HUES6 (cell line): ENCODE measurements at regions not wholly inside any gene's neighbourhood (a gene's known extent, or its start where the extent isn't known, plus 50 kb on each side); places are given as distances from the start of the nearest gene placed in this dataset.
"Not testable (repeated sequence)": the region's sequence is repeated elsewhere in the genome, so short reads cannot be mapped to it uniquely, and the experiment has no call there.

Source experiments
- H3K27ac ChIP-seq: 2 replicates; pipeline ENCODE4 v1.7.0; 2013; ENCODE audit warnings: low read depth, mild to moderate bottlenecking, low read length, inconsistent platforms
- H3K27me3 ChIP-seq: 2 replicates; pipeline ENCODE4 v1.6.1; 2013; ENCODE audit warnings: low read length; ENCODE audit not compliant: control insufficient read depth, insufficient read depth
- H3K36me3 ChIP-seq: 2 replicates; pipeline ENCODE4 v1.6.1; 2013; ENCODE audit warnings: low read length; ENCODE audit not compliant: control insufficient read depth, insufficient read depth
- H3K4me1 ChIP-seq: 2 replicates; pipeline ENCODE4 v1.6.1; 2013; ENCODE audit warnings: low read length; ENCODE audit not compliant: control insufficient read depth, insufficient read depth
- H3K4me3 ChIP-seq: 2 replicates; pipeline ENCODE4 v1.5.1; 2013; ENCODE audit warnings: low read depth, low read length
- H3K9ac ChIP-seq: one replicate; pipeline ENCODE4 v1.6.1; 2013; ENCODE audit warnings: mild to moderate bottlenecking, low read length
- H3K9me3 ChIP-seq: 2 replicates; pipeline ENCODE4 v1.6.1; 2013; ENCODE audit warnings: low read depth, low read length; ENCODE audit not compliant: control insufficient read depth, insufficient read depth

DNA sequence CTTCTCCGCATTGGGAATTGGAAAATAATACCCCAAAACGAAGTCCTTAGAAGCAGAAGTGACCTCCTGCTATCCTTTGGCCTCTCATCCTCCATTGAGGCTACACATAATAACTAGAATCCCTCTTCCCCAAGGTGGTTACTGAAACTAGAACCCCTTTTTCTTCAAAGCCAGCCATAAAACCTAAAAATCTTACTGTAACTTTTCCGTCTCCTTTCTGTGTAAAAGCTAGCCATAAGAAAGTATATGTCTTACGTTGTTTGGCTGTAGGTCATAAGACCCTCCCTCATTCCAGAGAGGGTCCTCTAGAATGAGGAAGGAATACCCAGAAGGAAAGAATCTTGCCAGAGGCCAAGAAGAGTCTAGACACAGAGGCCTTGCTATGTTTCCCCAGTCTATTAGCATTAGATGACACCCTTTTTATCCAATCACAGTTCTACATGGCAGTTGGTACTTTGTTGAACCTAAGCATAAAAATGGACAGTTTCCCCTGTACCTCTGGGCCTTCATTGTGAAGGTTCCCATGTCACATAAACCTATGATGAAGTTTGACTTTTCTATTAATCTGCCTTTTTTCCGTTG is 133.9 kb upstream of the BTN3A2 start:
- Histone ChIP-seq H3K4me3 (no peak overlapping the region), H3K27ac (no peak overlapping the region)

DNA sequence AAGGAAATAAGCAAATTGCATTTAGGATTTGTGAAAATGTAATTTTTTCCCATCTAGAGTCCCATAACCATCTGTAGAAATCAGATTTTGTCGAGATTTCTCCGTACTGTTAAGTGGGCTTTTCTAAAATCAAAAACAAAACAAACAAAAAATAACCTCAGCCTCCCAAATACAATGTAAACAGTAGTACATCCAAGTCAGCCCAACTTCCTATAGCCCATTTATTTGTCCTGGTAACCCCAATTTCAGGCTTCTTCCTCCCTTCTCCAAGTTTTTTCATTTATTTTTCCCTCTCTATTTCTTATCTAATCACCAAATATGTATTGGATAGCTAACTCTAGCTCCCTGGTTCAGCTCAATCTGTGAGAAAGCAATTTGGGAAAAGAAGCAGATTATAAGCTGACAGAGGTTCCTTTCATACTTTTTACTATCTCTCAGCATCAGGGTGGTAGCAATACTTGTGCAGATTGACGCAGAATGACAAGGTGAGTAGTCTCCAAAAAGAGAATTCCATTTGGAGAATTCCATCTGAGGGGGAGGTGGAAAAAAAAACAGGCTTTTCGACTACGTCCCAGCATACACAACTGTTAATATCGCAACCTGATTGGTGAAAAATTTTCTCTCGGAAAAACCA is 132.6 kb upstream of the BTN3A2 start:
- H3K36me3 ChIP-seq: no peaks in the 10 kb centered on the region
- peak overlapping the region; percentile 79 for H3K9ac ChIP-seq
- H3K27ac ChIP-seq: peak overlapping the region; percentile 96
- no peaks in the 10 kb centered on the region for H3K27me3 ChIP-seq
- peaks cover 18% of the 10 kb centered on the region for H3K4me1 ChIP-seq
- peak overlapping the region; percentile 71 for H3K4me3 ChIP-seq
- no peaks in the 10 kb centered on the region for H3K9me3 ChIP-seq

More for the DNA sequence above, 133.9 kb upstream of the BTN3A2 start:
- Histone ChIP-seq H3K9ac (no peak overlapping the region), H3K27me3 (no peaks in the 10 kb centered on the region), H3K4me1 (peaks cover 26% of the 10 kb centered on the region), H3K9me3 (no peaks in the 10 kb centered on the region), H3K36me3 (no peaks in the 10 kb centered on the region)

DNA sequence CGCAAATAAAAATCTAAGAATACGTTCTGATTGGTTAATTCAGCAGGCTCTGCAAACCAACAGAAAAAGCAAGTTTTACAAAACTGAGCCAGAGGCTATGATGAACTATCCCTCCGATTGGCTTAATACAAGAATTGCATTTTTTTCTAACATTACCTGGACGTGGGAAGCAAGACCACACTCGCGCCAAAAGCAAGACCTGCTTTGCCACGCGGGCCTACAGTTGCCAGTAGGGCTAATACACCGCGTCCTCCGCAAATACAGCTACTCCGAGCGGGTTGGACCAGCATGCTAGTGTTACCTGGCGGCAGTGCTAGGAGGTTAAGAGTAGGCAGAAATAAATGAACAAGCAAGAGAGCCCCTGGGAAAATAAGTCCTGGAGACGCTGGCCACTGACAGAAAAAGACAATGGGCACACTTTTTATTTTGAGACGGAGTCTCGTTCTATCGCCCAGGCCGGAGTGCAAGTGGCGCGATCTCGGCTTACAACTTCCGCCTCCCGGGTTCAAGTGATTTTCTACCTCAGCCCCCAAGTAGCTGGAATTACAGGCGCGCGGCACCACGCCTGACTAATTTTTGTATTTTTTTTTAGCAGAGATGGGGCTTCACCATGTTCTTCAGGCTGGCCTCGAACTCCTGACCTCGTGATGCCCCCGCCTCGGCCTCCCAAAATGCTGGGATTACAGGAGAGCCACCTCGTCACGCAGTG is 131.9 kb upstream of the BTN3A2 start:
- H3K9ac ChIP-seq: peak overlapping the region; percentile 79

DNA sequence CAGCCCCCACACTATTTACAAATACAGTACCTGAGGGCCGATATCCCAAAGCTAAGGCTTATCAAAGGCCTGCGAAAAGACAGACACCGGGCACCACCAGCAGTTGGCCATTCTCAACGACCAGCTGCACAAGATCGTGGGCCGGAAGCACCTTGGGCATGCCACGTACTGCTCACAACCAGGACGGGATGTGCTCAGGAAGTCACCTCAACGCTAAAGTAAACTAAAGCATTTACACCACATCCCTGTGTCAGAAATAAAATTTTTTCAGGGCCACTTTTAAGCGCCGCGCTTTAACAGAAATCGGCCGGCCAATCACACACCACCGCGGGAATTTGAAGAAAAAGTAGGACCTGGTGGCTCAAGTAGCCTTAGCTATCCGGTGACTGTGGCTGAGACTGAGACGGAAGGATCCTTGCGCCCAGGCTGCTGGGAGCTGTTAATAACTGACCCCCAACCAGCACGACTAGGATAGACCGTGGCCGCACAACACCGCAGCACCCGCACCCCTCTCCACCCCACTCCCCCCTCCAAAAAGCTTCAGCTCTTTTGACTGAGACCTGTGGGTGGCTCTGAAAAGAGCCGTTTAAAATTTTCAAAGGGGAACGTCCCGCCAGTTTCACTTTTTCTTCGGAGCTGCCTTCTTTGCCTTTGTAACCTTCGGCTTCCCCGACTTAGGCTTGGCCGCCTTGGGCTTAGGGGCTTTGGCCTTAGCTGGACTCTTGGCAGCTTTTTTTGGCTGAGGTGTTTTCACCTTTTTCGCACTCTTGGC is 131.2 kb upstream of the BTN3A2 start:
- H3K9me3 ChIP-seq: no peaks in the 10 kb centered on the region
- no peaks in the 10 kb centered on the region for H3K27me3 ChIP-seq
- H3K4me3 ChIP-seq: peak overlapping the region; percentile 71
- peaks cover 18% of the 10 kb centered on the region for H3K4me1 ChIP-seq
- peak overlapping the region; percentile 96 for H3K27ac ChIP-seq
- H3K9ac ChIP-seq: peak overlapping the region; percentile 79
- no peaks in the 10 kb centered on the region for H3K36me3 ChIP-seq

More for the DNA sequence above, 131.9 kb upstream of the BTN3A2 start:
- H3K9me3 ChIP-seq: no peaks in the 10 kb centered on the region
- H3K27me3 ChIP-seq: no peaks in the 10 kb centered on the region
- H3K4me3 ChIP-seq: peak overlapping the region; percentile 71
- H3K4me1 ChIP-seq: peaks cover 18% of the 10 kb centered on the region
- H3K27ac ChIP-seq: peak overlapping the region; percentile 96
- no peaks in the 10 kb centered on the region for H3K36me3 ChIP-seq

DNA sequence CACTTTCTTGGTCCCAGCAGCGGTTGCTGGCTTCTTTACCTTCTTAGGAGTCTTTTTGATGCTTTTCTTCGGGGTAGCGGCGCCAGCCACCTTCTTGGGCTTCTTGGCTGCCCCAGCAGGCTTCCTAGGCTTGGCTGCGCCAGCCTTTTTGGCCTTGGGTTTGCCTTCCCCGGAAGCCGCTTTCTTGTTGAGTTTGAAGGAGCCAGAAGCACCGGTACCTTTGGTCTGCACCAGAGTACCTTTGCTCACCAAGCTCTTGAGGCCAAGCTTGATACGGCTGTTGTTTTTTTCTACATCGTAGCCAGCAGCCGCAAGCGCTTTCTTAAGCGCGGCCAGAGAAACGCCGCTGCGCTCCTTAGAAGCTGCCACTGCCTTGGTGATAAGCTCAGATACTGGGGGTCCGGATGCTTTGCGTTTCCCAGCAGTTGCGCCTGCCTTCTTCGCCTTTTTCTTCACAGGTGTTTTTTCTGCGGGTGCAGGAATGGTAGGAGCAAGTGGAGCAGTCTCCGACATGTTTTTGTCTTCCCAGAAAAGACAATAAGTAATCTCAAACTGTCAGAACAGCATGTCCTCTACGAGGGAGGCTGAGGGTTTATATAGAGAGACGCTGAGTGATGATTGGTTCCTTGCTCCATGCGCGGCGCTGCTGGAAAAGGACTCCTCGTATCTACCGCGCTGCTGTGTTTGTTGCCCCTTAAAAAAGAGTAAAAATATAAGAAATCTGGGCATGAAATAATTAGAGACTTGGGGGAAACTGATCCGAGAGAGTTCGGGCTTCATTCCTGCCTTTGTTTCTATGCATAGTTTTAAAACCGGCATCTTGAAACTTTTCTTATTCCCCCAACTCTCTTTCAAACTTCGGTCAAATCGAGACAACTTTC is 130.3 kb upstream of the BTN3A2 start:
- peak overlapping the region; percentile 79 for H3K9ac ChIP-seq
- peak overlapping the region; percentile 96 for H3K27ac ChIP-seq
- peaks cover 18% of the 10 kb centered on the region for H3K4me1 ChIP-seq
- no peaks in the 10 kb centered on the region for H3K36me3 ChIP-seq
- H3K4me3 ChIP-seq: peak overlapping the region; percentile 71
- H3K9me3 ChIP-seq: no peaks in the 10 kb centered on the region
- no peaks in the 10 kb centered on the region for H3K27me3 ChIP-seq

DNA sequence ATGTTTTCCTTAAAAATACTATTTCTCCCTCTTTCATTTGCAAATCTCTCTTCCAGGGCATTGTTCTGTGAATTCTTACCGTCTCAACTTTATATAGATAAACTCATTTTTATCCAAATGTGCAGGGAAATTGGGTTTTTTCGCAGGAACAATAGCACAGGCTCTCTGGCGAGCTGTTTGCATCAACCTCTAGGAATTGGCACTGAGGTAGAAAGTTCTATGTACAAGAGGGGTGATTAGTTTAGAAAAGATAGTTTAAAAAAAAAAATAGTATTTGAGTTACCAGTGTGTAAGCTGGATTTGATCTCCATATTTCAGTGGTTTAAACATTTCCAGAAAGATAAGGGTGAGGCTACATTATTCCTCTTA is 129.7 kb upstream of the BTN3A2 start:
- Histone ChIP-seq H3K27ac (peak overlapping the region; percentile 96), H3K9ac (peak overlapping the region; percentile 79), H3K36me3 (no peaks in the 10 kb centered on the region), H3K4me1 (peaks cover 18% of the 10 kb centered on the region), H3K9me3 (no peaks in the 10 kb centered on the region), H3K4me3 (peak overlapping the region; percentile 71), H3K27me3 (no peaks in the 10 kb centered on the region)

DNA sequence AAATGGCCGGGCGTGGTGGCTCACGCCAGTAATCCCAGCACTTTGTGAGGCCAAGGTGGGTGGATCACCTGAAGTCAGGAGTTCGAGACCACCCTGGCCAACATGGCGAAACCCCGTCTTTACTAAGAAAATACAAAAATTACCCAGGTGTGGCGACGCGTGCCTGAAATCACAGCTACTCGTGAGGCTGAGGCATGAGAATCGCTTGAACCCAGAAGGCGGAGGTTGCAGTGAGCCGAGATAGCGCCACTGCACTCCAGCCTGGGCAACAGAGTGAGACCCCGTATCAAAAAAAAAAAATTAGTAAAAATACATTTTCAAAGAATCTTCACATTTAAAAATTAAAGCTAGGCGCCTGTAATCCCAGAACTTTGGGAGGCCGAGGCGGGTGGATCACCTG is 125.6 kb upstream of the BTN3A2 start:
- H3K9me3 ChIP-seq, H3K36me3 ChIP-seq, H3K27me3 ChIP-seq, H3K4me3 ChIP-seq: not testable (repeated sequence)
- Histone ChIP-seq H3K9ac (peak overlapping the region; percentile 98), H3K4me1 (peaks cover 20% of the 10 kb centered on the region), H3K27ac (0 out of 2 replicates have a peak overlapping the region, but pooled peaks have one; percentile 80)

DNA sequence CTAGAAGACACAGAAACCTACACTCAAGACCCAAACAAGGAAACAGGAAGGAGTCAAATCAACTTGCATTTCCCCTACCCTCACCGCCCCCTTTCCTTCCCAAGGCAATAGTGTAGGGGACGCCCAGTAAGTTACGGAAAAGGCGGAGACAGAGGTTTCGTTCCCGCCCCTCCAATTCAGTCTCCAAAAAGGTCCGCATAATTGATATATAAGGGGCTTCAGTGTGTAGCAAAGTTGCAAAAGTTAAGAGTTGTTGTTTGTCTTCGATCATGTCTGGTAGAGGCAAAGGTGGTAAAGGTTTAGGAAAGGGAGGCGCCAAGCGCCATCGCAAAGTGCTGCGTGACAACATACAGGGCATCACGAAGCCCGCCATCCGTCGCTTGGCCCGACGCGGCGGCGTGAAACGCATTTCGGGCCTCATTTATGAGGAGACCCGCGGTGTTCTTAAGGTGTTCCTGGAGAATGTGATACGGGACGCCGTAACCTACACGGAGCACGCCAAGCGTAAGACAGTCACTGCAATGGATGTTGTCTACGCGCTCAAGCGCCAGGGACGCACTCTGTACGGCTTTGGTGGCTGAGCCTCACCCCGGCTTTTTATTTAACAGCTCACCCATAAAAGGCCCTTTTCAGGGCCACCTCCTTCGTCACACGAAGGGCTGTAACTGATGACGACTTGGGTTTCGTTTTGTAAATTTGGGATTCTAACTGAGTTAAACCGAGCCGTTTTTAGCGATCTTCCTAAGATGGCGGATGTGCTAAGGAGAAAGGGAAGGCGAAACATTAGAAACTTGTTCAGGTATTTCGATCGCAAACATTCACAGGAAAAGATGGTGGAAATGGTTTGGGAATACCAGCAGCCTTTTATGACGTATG is 124.6 kb upstream of the BTN3A2 start:
- Histone ChIP-seq H3K27me3 (no peaks in the 10 kb centered on the region), H3K27ac (peak overlapping the region; percentile 80), H3K9ac (peak overlapping the region; percentile 98), H3K36me3 (no peaks in the 10 kb centered on the region), H3K4me1 (peaks cover 22% of the 10 kb centered on the region), H3K4me3 (peak overlapping the region; percentile 73), H3K9me3 (no peaks in the 10 kb centered on the region)

DNA sequence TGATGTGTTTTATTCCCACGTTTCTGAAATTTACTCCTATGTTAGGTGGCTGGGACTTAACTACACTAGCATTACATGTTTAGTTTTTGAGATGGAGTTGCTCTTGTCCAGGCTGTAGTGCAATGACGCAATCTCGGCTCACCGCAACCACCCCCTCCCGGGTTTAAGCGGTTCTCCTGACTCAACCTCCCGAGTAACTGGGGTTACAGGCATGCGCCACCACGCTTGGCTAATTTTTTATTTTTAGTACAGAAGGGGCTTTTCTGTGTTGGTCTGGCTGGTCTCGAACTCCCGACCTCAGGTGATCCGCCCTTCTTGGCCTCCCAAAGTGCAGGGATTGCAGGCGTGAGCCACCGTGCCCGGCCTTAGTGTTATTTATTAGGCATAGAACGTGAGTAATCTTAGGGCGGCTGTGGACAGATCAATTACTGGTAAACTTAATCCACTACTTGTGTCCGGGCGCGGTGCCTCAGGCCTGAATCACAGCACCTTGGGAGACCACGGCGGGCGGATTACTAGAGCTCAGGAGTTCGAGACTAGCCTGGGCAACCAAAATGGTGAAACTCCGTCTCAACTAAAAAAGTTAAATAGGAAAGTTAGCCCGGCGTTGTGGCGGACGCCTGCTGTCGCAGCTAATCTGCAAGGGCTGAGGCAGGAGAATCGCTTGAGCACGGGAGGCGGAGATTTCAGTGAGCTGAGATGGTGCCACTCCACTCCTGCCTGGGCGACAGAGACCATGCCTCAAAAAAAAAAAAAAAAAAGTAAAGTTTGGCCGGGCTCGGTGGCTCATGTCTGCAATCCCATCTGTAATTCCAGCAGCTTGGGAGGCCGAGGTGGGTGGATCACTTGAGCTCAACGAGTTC is 123.7 kb upstream of the BTN3A2 start:
- Histone ChIP-seq H3K27me3 (no peaks in the 10 kb centered on the region), H3K27ac (peak overlapping the region; percentile 80), H3K9ac (peak overlapping the region; percentile 98), H3K4me3 (peak overlapping the region; percentile 73), H3K4me1 (peaks cover 19% of the 10 kb centered on the region), H3K9me3 (no peaks in the 10 kb centered on the region), H3K36me3 (no peaks in the 10 kb centered on the region)
